A673 (cell line): ENCODE measurements at regions not wholly inside any gene's neighbourhood (a gene's known extent, or its start where the extent isn't known, plus 50 kb on each side); places are given as distances from the start of the nearest gene placed in this dataset.

Source experiments
- BruUV-seq: library from RNA; stranded (reverse); fragments of 400-500 nt; replicated peaks from 2 replicates; lab custom pipeline; 2021; lab: Mats Ljungman, UMichigan
- CTCF ChIA-PET: fragments of 300-600 bp; sonication (Branson Sonifier 250); formaldehyde crosslinking; loops from one replicate; lab custom pipeline; 2022; ENCODE audit warnings: antibody characterized with exemption; lab: Charles Lee
- POLR2A ChIA-PET: fragments of 300-600 bp; sonication (Branson Sonifier 250); formaldehyde crosslinking; loops from one replicate; lab custom pipeline; 2022; ENCODE audit warnings: antibody characterized with exemption; ENCODE audit not compliant: low non-redundant PET; lab: Charles Lee
- DNase-seq: peaks from one replicate; pipeline ENCODE4 v3.0.0-alpha.2; 2015; ENCODE audit warnings: low spot score
- H3K27ac ChIP-seq: fragments of 200-600 bp; sonication (generic); 2 replicates; pipeline ENCODE4 v1.5.1; 2016; ENCODE audit warnings: mixed run types, low read depth, mild to moderate bottlenecking, mixed read lengths, antibody characterized with exemption, low read length; ENCODE audit not compliant: poor library complexity, severe bottlenecking
- H3K27me3 ChIP-seq: fragments of 200-600 bp; sonication (generic); replicated peaks from 2 replicates; pipeline ENCODE4 v1.6.1; 2017; ENCODE audit warnings: mixed run types, low read depth, mild to moderate bottlenecking, mixed read lengths, antibody characterized with exemption, low read length; ENCODE audit not compliant: insufficient read depth, poor library complexity
- H3K36me3 ChIP-seq: fragments of 200-600 bp; sonication (generic); 2 replicates; pipeline ENCODE4 v1.6.1; 2016; ENCODE audit warnings: mixed run types, mild to moderate bottlenecking, mixed read lengths, antibody characterized with exemption, low read length; ENCODE audit not compliant: insufficient read depth, poor library complexity, severe bottlenecking
- H3K4me1 ChIP-seq: fragments of 200-600 bp; sonication (generic); 2 replicates; pipeline ENCODE4 v1.6.1; 2017; ENCODE audit warnings: mixed run types, mild to moderate bottlenecking, mixed read lengths, antibody characterized with exemption, low read length; ENCODE audit not compliant: insufficient read depth, poor library complexity, severe bottlenecking
- H3K4me3 ChIP-seq: fragments of 200-600 bp; sonication (generic); 2 replicates; pipeline ENCODE4 v1.5.1; 2016; ENCODE audit warnings: low read depth, mixed run types, mild to moderate bottlenecking, mixed read lengths, low read length; ENCODE audit not compliant: poor library complexity, severe bottlenecking
- H3K9me3 ChIP-seq: fragments of 200-600 bp; sonication (generic); 2 replicates; pipeline ENCODE4 v1.6.1; 2016; ENCODE audit warnings: mixed run types, low read depth, mild to moderate bottlenecking, mixed read lengths, antibody characterized with exemption, low read length; ENCODE audit not compliant: poor library complexity, severe bottlenecking
- CTCF ChIP-seq: fragments of 300-800, 200-600 bp; sonication (generic); conservative IDR thresholded peaks from 2 replicates; pipeline ENCODE4 v1.5.1; 2017; ENCODE audit warnings: low read depth, mild to moderate bottlenecking, antibody characterized with exemption, low read length, moderate library complexity, mixed read lengths
- EZH2 ChIP-seq: fragments of 200-600 bp; sonication (generic); IDR thresholded peaks from 2 replicates; pipeline ENCODE4 v1.6.1; 2017; ENCODE audit warnings: borderline replicate concordance, low read depth, mild to moderate bottlenecking, mixed read lengths, antibody characterized with exemption, low read length; ENCODE audit not compliant: poor library complexity, severe bottlenecking
- intact Hi-C: fragments of 100-400 bp; cut with micrococcal nuclease; formaldehyde crosslinking; loops from one replicate; pipeline ENCODE4 v1.10.0; 2022; ENCODE audit not compliant: unreplicated experiment

DNA sequence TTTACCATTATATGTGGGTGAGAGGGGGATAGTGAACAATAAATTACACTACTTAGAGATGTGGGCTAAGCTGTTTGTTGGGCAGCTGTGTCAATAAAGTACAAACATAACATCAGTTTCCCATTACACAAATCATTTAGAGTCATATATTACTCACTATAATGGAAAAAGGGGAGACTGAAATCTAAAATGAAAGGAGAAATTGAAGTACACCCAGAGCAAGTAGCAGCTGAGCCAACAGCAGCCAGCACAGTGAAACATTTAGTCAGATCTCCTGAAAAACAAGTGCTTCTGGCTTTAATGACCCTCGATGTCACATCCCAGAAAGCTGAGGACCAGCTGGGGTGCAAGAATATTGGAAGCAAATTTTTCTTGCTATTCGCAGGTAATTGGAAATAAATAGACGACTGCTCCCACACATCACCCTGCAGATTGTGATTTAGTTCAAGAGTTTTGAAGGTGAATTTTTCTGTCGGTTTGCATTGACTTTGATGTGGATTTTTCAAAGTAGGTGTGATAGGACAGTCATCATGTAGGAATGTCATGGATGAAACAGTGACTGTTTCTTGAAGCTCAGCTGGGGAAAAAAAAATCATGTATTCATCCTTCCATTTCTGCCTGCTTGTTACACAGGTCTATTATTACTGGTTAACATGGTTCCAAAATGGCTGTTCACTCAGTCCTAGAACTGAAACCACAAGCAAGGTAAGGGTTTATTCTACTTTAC lies 1607.3 kb upstream of the CELF4 start:
- H3K27me3 ChIP-seq: no peaks in the 10 kb centered on the region
- H3K9me3 ChIP-seq: no peaks in the 10 kb centered on the region
- H3K4me1 ChIP-seq: no peaks in the 10 kb centered on the region
- intact Hi-C loops: no loop called here
- H3K27ac ChIP-seq: no peak overlapping the region
- CTCF ChIA-PET: no interaction called here
- POLR2A ChIA-PET: no interaction called here
- BruUV-seq: no TSS peak
- DNase-seq: no peak
- no peak overlapping the region for H3K4me3 ChIP-seq
- TF ChIP-seq CTCF (no peak), EZH2 (no peak)
- no peaks in the 10 kb centered on the region for H3K36me3 ChIP-seq

DNA sequence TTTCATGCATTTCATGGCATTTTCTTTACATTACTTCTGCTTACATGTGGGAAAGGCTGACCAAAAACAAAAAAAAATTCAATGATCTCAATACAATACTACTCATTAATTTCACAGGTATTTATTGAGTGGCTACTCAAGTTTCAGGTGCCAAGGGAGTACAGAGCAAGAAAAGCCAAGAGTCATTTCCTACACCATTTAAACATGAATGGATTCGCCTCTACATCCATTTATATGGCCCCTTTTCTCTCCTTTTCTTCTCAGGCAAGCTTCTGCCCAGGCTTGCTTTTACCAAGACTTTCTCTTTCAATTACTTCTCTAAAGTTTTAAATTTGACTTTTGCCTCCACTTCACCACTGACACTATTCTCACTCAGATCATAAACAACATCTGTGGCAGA lies 1603.1 kb upstream of the CELF4 start:
- Histone ChIP-seq H3K9me3 (no peaks in the 10 kb centered on the region), H3K4me3 (no peak overlapping the region)
- CTCF ChIA-PET: no interaction called here

GRCh38 chr18:39167990-39168389 lies 1602.4 kb upstream of the CELF4 start:
- Histone ChIP-seq H3K27me3 (no peaks in the 10 kb centered on the region), H3K4me3 (no peak overlapping the region), H3K9me3 (no peaks in the 10 kb centered on the region), H3K27ac (no peak overlapping the region), H3K36me3 (no peaks in the 10 kb centered on the region), H3K4me1 (no peaks in the 10 kb centered on the region)
- no peak for DNase-seq
- no peak for TF ChIP-seq CTCF
- TF ChIP-seq EZH2: no peak
- ChIA-PET POLR2A (no interaction called here), CTCF (no interaction called here)
- no TSS peak for BruUV-seq
- intact Hi-C loops: no loop called here

More for the DNA sequence above, 1603.1 kb upstream of the CELF4 start:
- no peaks in the 10 kb centered on the region for H3K4me1 ChIP-seq
- no peak overlapping the region for H3K27ac ChIP-seq
- DNase-seq: no peak
- H3K27me3 ChIP-seq: no peaks in the 10 kb centered on the region
- BruUV-seq: no TSS peak
- POLR2A ChIA-PET: no interaction called here
- intact Hi-C loops: no loop called here
- TF ChIP-seq CTCF (no peak), EZH2 (no peak)
- H3K36me3 ChIP-seq: no peaks in the 10 kb centered on the region
